ENCODE measurements at regions not wholly inside any gene's neighbourhood (a gene's known extent, or its start where the extent isn't known, plus 50 kb on each side); places are given as distances from the start of the nearest gene placed in this dataset.

DNA sequence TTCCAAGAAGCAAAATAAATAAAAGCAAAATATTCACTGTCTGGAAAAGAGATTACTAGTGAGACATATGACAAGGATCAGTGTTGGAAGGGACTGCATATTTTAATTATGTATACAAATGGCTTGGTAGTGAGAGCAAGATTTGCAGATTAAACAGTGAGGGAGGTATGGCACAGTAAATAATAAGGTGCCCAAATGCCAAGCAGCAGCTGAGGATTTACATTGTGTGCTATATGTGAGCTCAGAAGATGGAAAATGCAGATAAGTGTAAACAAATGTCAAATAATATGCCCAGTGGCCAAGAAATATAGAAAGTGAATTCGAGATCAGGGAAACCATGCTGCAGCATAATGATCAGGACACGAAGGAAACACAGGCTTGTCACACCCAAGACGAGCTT, 173.8 kb upstream of the NRSN1 start:
- TF ChIP-seq GATA2 (IDR thresholded peaks at IDR 0.05; ENCODE audit: low read depth, low read length): no peak; the same call in 1 of the 2 replicates
- no peak for TF ChIP-seq GATA3 (IDR thresholded peaks at IDR 0.05; ENCODE audit: low read depth, low read length)
